RWPE1 (cell line): ENCODE measurements at regions not wholly inside any gene's neighbourhood (a gene's known extent, or its start where the extent isn't known, plus 50 kb on each side); places are given as distances from the start of the nearest gene placed in this dataset.
A peak's percentile ranks its signal among the peaks of the same experiment; 100 is the strongest.

Source experiments
- CTCF ChIA-PET: fragments of 350-600 bp; sonication (Branson Sonifier 250); formaldehyde crosslinking; extraction: SDS; loops from one replicate; lab custom pipeline; 2021; lab: Yijun Ruan, JAX
- POLR2A ChIA-PET: fragments of 400-600 bp; formaldehyde crosslinking; extraction: SDS; loops from one replicate; lab custom pipeline; 2020; ENCODE audit warnings: antibody characterized with exemption; ENCODE audit not compliant: low non-redundant PET; lab: Yijun Ruan, JAX
- DNase-seq: peaks from one replicate; pipeline ENCODE4 v3.0.0; 2012; ENCODE audit warnings: low spot score
- H3K27ac ChIP-seq: fragments of 450-650 bp; 2 replicates; pipeline ENCODE4 v1.5.1; 2017
- TF ChIP-seq, protein P1 (sequence below): fragments of 450-650 bp; conservative IDR thresholded peaks from 2 replicates; pipeline ENCODE4 v1.5.1; 2017; ENCODE audit warnings: low read depth, mild to moderate bottlenecking

DNA sequence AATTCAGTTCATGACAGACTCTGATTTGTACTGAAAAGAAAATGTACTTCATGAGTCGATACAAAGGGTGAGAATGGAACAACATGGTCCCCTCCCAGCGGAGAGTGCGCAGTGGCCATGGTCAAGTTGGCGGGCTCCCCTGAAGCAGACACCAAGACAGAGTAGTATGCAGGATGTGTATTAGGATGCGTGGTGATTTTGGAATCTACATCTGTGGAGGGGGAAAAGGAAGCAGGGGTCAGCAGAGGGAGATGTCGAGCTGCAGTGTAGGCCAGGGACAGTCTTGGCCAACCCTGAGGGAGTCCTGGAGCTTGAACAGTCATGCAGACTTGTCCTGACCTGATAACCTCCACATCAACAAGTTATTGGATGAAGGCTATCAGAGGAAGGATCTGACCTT lies 481.0 kb downstream of the OMA1 start:
- CTCF ChIA-PET, result no interaction called here
- POLR2A ChIA-PET, result no interaction called here

DNA sequence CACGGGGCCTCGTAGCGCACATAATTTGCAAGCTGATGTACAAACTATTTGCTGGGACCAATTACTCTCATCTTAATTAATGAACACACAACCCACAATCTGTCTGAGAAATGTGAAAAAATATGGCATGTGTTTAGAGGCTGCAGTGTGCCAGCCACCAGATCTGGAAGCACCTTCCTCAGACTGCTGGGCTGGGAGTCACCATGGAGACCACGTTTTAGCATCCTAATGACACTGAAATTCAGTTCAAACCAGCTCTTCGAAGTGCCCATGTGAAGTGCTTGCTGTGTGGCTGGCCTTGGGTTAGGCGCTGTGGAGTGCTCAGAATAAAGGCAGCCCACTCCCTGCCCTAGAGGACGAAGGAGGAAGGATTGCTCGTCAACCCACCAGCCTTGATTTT lies 482.4 kb downstream of the OMA1 start:
- ChIA-PET POLR2A (no interaction called here), CTCF (no interaction called here)
- H3K27ac ChIP-seq, result no peak overlapping the region
- TF ChIP-seq, protein P1, sequence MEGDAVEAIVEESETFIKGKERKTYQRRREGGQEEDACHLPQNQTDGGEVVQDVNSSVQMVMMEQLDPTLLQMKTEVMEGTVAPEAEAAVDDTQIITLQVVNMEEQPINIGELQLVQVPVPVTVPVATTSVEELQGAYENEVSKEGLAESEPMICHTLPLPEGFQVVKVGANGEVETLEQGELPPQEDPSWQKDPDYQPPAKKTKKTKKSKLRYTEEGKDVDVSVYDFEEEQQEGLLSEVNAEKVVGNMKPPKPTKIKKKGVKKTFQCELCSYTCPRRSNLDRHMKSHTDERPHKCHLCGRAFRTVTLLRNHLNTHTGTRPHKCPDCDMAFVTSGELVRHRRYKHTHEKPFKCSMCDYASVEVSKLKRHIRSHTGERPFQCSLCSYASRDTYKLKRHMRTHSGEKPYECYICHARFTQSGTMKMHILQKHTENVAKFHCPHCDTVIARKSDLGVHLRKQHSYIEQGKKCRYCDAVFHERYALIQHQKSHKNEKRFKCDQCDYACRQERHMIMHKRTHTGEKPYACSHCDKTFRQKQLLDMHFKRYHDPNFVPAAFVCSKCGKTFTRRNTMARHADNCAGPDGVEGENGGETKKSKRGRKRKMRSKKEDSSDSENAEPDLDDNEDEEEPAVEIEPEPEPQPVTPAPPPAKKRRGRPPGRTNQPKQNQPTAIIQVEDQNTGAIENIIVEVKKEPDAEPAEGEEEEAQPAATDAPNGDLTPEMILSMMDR, result no peak
- DNase-seq, result no peak

More for the DNA sequence above, 481.0 kb downstream of the OMA1 start:
- TF ChIP-seq, protein P1, result no peak
- DNase-seq, result no peak
- H3K27ac ChIP-seq, result no peak overlapping the region

GRCh38 chr1:58063095-58063494 lies 483.4 kb downstream of the OMA1 start:
- H3K27ac ChIP-seq, result no peak overlapping the region
- ChIA-PET POLR2A (no interaction called here), CTCF (interaction anchor here (0.6 kb wide), 2 partner anchors 198 to 358 kb away, joined by 3 to 6 read pairs; no protein-coding TSS in a partner anchor)
- peak; percentile 18 for DNase-seq
- TF ChIP-seq, protein P1, result no peak

GRCh38 chr1:58062635-58063034 lies 483.9 kb downstream of the OMA1 start:
- CTCF ChIA-PET, result interaction anchor here (0.6 kb wide), 1 partner anchor 358 kb away, joined by 6 read pairs; no protein-coding TSS in a partner anchor
- peak; percentile 12 for DNase-seq
- H3K27ac ChIP-seq, result no peak overlapping the region
- TF ChIP-seq, protein P1, result no peak
- POLR2A ChIA-PET, result no interaction called here

GRCh38 chr1:58060559-58061170 lies 485.9 kb downstream of the OMA1 start:
- no peak for DNase-seq
- POLR2A ChIA-PET, result no interaction called here
- CTCF ChIA-PET, result no interaction called here
- H3K27ac ChIP-seq, result no peak overlapping the region
- TF ChIP-seq, protein P1, result no peak

- H3K27ac ChIP-seq, result no peak overlapping the region
- no peak for DNase-seq
- CTCF ChIA-PET, result no interaction called here
- POLR2A ChIA-PET, result no interaction called here
- TF ChIP-seq, protein P1, result no peak
These were observed 486.7 kb downstream of the OMA1 start for GRCh38 chr1:58059789-58060188.
